CD4-positive, CD25-positive, alpha-beta regulatory T cell (primary cell): ENCODE measurements at regions not wholly inside any gene's neighbourhood (a gene's known extent, or its start where the extent isn't known, plus 50 kb on each side); places are given as distances from the start of the nearest gene placed in this dataset.

Source experiments
- ATAC-seq, 2 donors: fragments of 150-1000 bp; cut with Tn5 transposase; one replicate each; pipeline ENCODE4 v1.10.0; 2021; ENCODE audit warnings: low read depth in 2 of 2, moderate number of reproducible peaks in 2 of 2, moderate library complexity in 1 of 2
- DNase-seq, 3 donors: peaks; one replicate each; pipeline versions ENCODE4 v3.0.0 to v3.0.0-alpha.2; 2012 to 2022; ENCODE audit warnings: mixed read lengths in 1 of 3
- H3K27ac ChIP-seq: one replicate; pipeline ENCODE4 v1.7.0; 2013; ENCODE audit warnings: mild to moderate bottlenecking, low read length; ENCODE audit not compliant: insufficient read depth, poor library complexity, severe bottlenecking
- H3K27me3 ChIP-seq: one replicate; pipeline ENCODE4 v1.7.0; 2013; ENCODE audit warnings: low read length; ENCODE audit not compliant: control insufficient read depth, insufficient read depth
- H3K36me3 ChIP-seq: one replicate; pipeline ENCODE4 v1.7.0; 2013; ENCODE audit warnings: mild to moderate bottlenecking, low read length, moderate library complexity; ENCODE audit not compliant: control insufficient read depth, insufficient read depth
- H3K4me1 ChIP-seq: 2 replicates; pipeline ENCODE4 v1.7.0; 2013; ENCODE audit warnings: mild to moderate bottlenecking, low read length; ENCODE audit not compliant: insufficient read depth, control insufficient read depth, poor library complexity, severe bottlenecking
- H3K4me3 ChIP-seq: one replicate; pipeline ENCODE4 v1.7.0; 2013; ENCODE audit warnings: low read depth, mild to moderate bottlenecking, low read length, moderate library complexity
- H3K9me3 ChIP-seq, 2 experiments: 1 replicate in 1 of 2; 2 replicates in 1 of 2; pipeline ENCODE4 v1.7.0; 2013; ENCODE audit warnings: low read length in 2 of 2, mild to moderate bottlenecking in 1 of 2, moderate library complexity in 1 of 2; ENCODE audit not compliant: control insufficient read depth in 2 of 2
- H3K27ac Mint-ChIP-seq, 3 donors: one replicate each; pipeline ENCODE4 v1.8.0; 2020 to 2022; ENCODE audit warnings: mild to moderate bottlenecking in 3 of 3, mixed read lengths in 3 of 3, moderate library complexity in 2 of 3
- H3K27me3 Mint-ChIP-seq: one replicate; pipeline ENCODE4 v1.8.0; 2022; ENCODE audit warnings: mild to moderate bottlenecking, mixed read lengths
- H3K36me3 Mint-ChIP-seq: one replicate; pipeline ENCODE4 v1.8.0; 2020; ENCODE audit warnings: mixed read lengths
- H3K4me1 Mint-ChIP-seq, 4 donors: one replicate each; pipeline ENCODE4 v1.8.0; 2020 to 2022; ENCODE audit warnings: mixed read lengths in 4 of 4, mild to moderate bottlenecking in 1 of 4
- H3K4me3 Mint-ChIP-seq, 4 donors: one replicate each; pipeline ENCODE4 v1.8.0; 2020 to 2022; ENCODE audit warnings: mild to moderate bottlenecking in 4 of 4, mixed read lengths in 4 of 4, moderate library complexity in 3 of 4
- H3K9me3 Mint-ChIP-seq, 7 donors: one replicate each; pipeline ENCODE4 v1.8.0; 2020 to 2022; ENCODE audit warnings: mixed read lengths in 7 of 7, mild to moderate bottlenecking in 3 of 7, moderate library complexity in 2 of 7

DNA sequence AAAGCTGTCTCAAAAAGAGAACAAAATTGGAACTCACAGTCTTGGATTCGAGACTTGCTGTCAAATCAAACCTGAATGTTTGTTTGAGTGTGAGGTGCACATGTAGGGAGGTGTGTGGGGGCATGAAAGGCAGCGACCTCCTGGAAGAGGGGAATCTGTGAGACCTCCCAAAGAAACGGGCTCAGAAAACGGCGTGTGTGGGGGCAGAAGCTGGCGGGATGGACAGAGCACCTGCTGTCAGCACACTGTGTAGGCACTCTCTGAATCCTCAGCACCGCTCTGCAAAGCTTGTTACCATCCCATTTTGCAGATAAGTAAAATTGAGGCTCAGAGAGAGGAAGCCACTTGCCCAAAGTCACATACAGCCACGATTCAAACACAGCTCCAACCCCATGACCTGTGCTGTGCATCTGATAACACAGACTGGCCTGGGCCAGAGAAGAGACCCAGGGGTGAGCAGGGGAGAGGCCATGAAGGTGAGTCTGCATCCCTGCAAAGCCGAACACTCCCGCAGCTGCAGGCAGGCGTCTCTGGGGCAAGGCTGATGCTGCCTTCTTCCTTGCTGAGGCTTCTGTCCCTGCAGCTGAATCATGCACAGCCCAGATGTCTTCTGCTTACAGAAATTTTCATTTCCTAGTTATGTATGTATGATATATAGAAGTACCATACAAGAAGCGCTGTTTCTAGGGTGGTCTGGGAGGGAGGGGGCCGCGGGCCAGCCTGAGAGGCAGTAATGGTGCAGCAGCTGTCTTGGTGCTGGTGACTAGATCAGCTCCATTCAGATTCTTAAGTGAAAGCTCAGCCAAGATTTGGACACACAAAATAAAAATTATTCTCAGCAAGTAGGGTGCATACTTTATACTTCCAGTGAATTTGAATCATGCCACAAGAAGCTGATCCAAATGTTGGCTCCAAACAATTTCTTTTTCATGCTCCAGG lies 67.3 kb upstream of the SHISAL1 start:
- Histone ChIP-seq H3K4me1 (no peaks in the 10 kb centered on the region), H3K4me3 (no peak overlapping the region), H3K27me3 (peaks cover 11% of the 10 kb centered on the region), H3K27ac (no peak overlapping the region), H3K9me3 (peaks cover 6 to 15% of the 10 kb centered on the region in 2 experiments), H3K36me3 (no peaks in the 10 kb centered on the region)
- no peak for ATAC-seq
- H3K36me3 Mint-ChIP-seq, result no peaks in the 10 kb centered on the region
- H3K27ac Mint-ChIP-seq, result no peak overlapping the region
- DNase-seq, result no peak
- H3K4me1 Mint-ChIP-seq, result no peaks in the 10 kb centered on the region
- H3K4me3 Mint-ChIP-seq, result no peak overlapping the region
- peaks cover 0 to 12% (median 4%) of the 10 kb centered on the region in 7 donors for H3K9me3 Mint-ChIP-seq
- peaks cover 24% of the 10 kb centered on the region for H3K27me3 Mint-ChIP-seq

- H3K27ac Mint-ChIP-seq, result no peak overlapping the region
- no peak for ATAC-seq
Measured at GRCh38 chr22:44378380-44378779, 65.6 kb upstream of the SHISAL1 start.

GRCh38 chr22:44375451-44375850 lies 62.7 kb upstream of the SHISAL1 start:
- peaks cover 9 to 19% of the 10 kb centered on the region in 2 experiments for H3K9me3 ChIP-seq
- no peaks in the 10 kb centered on the region for H3K4me1 Mint-ChIP-seq
- H3K4me1 ChIP-seq, result no peaks in the 10 kb centered on the region
- ATAC-seq (no peak), DNase-seq (no peak)
- H3K27me3 Mint-ChIP-seq, result peaks cover 16% of the 10 kb centered on the region
- H3K36me3 ChIP-seq, result no peaks in the 10 kb centered on the region
- H3K27me3 ChIP-seq, result peaks cover 11% of the 10 kb centered on the region
- H3K27ac Mint-ChIP-seq, result no peak overlapping the region
- H3K36me3 Mint-ChIP-seq, result no peaks in the 10 kb centered on the region
- no peak overlapping the region for H3K4me3 Mint-ChIP-seq
- peaks cover 0 to 23% (median 10%) of the 10 kb centered on the region in 7 donors for H3K9me3 Mint-ChIP-seq
- H3K27ac ChIP-seq, result no peak overlapping the region
- no peak overlapping the region for H3K4me3 ChIP-seq

More at GRCh38 chr22:44378380-44378779, 65.6 kb upstream of the SHISAL1 start:
- no peaks in the 10 kb centered on the region for H3K36me3 Mint-ChIP-seq
- Histone ChIP-seq H3K4me3 (no peak overlapping the region), H3K4me1 (no peaks in the 10 kb centered on the region), H3K36me3 (no peaks in the 10 kb centered on the region), H3K27me3 (peaks cover 11% of the 10 kb centered on the region), H3K9me3 (peaks cover 9 to 19% of the 10 kb centered on the region in 2 experiments), H3K27ac (no peak overlapping the region)
- H3K4me1 Mint-ChIP-seq, result no peaks in the 10 kb centered on the region
- no peak overlapping the region for H3K4me3 Mint-ChIP-seq
- peaks cover 0 to 23% (median 10%) of the 10 kb centered on the region in 7 donors for H3K9me3 Mint-ChIP-seq
- no peak for DNase-seq
- H3K27me3 Mint-ChIP-seq, result peaks cover 23% of the 10 kb centered on the region

DNA sequence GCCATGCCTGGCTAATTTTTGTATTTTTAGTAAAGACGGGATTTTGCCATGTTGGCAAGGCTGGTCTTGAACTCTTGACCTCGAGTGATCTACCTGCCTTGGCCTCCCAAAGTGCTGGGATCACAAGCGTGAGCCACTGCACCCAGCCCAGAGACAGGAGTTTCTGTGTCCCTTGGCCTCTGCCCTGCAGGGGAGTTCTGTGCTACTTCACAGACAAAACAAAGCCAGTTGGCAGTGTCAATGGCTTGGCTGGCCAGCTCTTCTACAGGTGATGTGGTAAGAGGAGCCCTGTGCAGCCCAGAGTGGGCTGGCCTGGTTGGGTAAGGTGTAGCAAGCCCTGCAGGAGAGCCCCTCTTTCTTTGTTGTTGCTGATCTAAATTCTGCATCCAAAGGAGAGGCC lies 60.5 kb upstream of the SHISAL1 start:
- no peaks in the 10 kb centered on the region for H3K36me3 Mint-ChIP-seq
- H3K27ac Mint-ChIP-seq, result peak overlapping the region in 1 of 3 donors; percentile 52
- DNase-seq (no peak), ATAC-seq (no peak)
- no peak overlapping the region for H3K27ac ChIP-seq
- no peaks in the 10 kb centered on the region for H3K36me3 ChIP-seq
- H3K27me3 ChIP-seq, result peaks cover 11% of the 10 kb centered on the region
- no peak overlapping the region for H3K4me3 ChIP-seq
- H3K27me3 Mint-ChIP-seq, result peaks cover 5% of the 10 kb centered on the region
- H3K9me3 ChIP-seq, result peaks cover 9 to 15% of the 10 kb centered on the region in 2 experiments
- no peaks in the 10 kb centered on the region for H3K4me1 ChIP-seq
- H3K4me3 Mint-ChIP-seq, result no peak overlapping the region
- peaks cover 0 to 17% (median 8%) of the 10 kb centered on the region in 7 donors for H3K9me3 Mint-ChIP-seq
- no peaks in the 10 kb centered on the region for H3K4me1 Mint-ChIP-seq

DNA sequence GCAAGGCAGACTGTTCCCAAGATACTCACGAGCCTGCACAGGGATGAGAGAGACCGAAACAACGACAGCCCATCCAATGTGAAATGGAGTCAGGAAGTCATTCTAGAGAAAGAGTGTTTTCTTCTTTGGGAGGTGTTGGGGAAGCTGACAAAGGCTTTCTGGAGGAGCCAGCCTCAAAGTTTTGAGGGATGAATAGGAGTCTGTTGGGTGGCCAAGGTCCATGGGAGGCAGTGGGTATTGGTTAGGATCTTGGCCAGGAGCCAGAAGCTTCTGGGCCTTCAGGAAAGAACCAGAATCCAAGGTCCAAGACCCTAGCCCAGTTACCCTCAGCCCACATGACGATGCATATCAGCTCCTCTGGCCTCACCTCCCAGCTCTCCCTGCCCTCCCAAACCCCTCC lies 59.9 kb upstream of the SHISAL1 start:
- H3K27ac Mint-ChIP-seq, result no peak overlapping the region
- no peaks in the 10 kb centered on the region for H3K4me1 Mint-ChIP-seq
- no peaks in the 10 kb centered on the region for H3K36me3 ChIP-seq
- no peak overlapping the region for H3K27ac ChIP-seq
- H3K4me1 ChIP-seq, result no peaks in the 10 kb centered on the region
- peaks cover 7% of the 10 kb centered on the region for H3K27me3 ChIP-seq
- H3K4me3 Mint-ChIP-seq, result no peak overlapping the region
- H3K27me3 Mint-ChIP-seq, result peaks cover 1% of the 10 kb centered on the region
- H3K4me3 ChIP-seq, result no peak overlapping the region
- H3K36me3 Mint-ChIP-seq, result no peaks in the 10 kb centered on the region
- no peak for DNase-seq
- peaks cover 0 to 17% (median 8%) of the 10 kb centered on the region in 7 donors for H3K9me3 Mint-ChIP-seq
- H3K9me3 ChIP-seq, result peaks cover 9 to 10% of the 10 kb centered on the region in 2 experiments
- ATAC-seq, result no peak

- Mint-ChIP-seq H3K4me1 (no peaks in the 10 kb centered on the region), H3K36me3 (no peaks in the 10 kb centered on the region), H3K4me3 (no peak overlapping the region), H3K27me3 (no peaks in the 10 kb centered on the region), H3K9me3 (peaks cover 0 to 17% (median 8%) of the 10 kb centered on the region in 7 donors), H3K27ac (no peak overlapping the region)
- ATAC-seq (no peak), DNase-seq (no peak)
- Histone ChIP-seq H3K4me3 (no peak overlapping the region), H3K27me3 (peaks cover 7% of the 10 kb centered on the region), H3K4me1 (no peaks in the 10 kb centered on the region), H3K36me3 (no peaks in the 10 kb centered on the region), H3K9me3 (peaks cover 9 to 10% of the 10 kb centered on the region in 2 experiments), H3K27ac (no peak overlapping the region)
Measured at GRCh38 chr22:44371741-44372525, 59.2 kb upstream of the SHISAL1 start.

GRCh38 chr22:44369916-44370801 lies 57.4 kb upstream of the SHISAL1 start:
- Histone ChIP-seq H3K4me3 (no peak overlapping the region), H3K36me3 (no peaks in the 10 kb centered on the region), H3K27me3 (peaks cover 2% of the 10 kb centered on the region), H3K4me1 (no peaks in the 10 kb centered on the region), H3K27ac (no peak overlapping the region), H3K9me3 (peaks cover 3 to 4% of the 10 kb centered on the region in 2 experiments)
- H3K27me3 Mint-ChIP-seq, result no peaks in the 10 kb centered on the region
- ATAC-seq (no peak), DNase-seq (no peak)
- H3K36me3 Mint-ChIP-seq, result no peaks in the 10 kb centered on the region
- H3K4me1 Mint-ChIP-seq, result no peaks in the 10 kb centered on the region
- no peak overlapping the region for H3K27ac Mint-ChIP-seq
- no peak overlapping the region for H3K4me3 Mint-ChIP-seq
- peaks cover 0 to 12% (median 6%) of the 10 kb centered on the region in 7 donors for H3K9me3 Mint-ChIP-seq
